NCI-H510A (cell line): ENCODE measurements at regions not wholly inside any gene's neighbourhood (a gene's known extent, or its start where the extent isn't known, plus 50 kb on each side); places are given as distances from the start of the nearest gene placed in this dataset.

Experiments used
- DNase-seq: peaks from one replicate; lab custom pipeline; 2025; lab: John Stamatoyannopoulos, UW

DNA sequence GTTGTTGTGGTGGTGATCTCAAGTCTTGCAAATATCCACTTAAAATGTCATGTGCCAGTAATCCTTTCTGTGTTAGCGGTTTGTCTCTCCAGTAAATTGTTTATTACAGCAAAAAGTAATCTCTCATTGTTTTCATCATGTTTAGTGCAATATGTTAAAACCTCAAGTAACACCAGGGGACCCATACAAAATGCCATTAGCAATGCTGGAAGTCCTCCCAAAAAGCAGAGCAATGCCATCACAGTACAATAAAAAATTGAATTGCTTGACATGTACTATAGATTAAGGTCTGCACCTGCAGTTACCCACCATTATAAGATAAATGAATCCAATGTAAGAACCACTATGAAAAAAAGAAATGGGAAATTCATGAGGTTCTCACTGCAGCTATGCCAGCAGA, 1606.5 kb downstream of the BRINP3 start:
- DNase-seq = no peak

GRCh38 chr1:188872376-188872775, 1605.3 kb downstream of the BRINP3 start:
- DNase-seq = no peak

- DNase-seq = no peak
These were observed 1600.0 kb downstream of the BRINP3 start for GRCh38 chr1:188877668-188878067.

- no peak for DNase-seq
These were observed 1589.3 kb downstream of the BRINP3 start for GRCh38 chr1:188888386-188888785.

DNA sequence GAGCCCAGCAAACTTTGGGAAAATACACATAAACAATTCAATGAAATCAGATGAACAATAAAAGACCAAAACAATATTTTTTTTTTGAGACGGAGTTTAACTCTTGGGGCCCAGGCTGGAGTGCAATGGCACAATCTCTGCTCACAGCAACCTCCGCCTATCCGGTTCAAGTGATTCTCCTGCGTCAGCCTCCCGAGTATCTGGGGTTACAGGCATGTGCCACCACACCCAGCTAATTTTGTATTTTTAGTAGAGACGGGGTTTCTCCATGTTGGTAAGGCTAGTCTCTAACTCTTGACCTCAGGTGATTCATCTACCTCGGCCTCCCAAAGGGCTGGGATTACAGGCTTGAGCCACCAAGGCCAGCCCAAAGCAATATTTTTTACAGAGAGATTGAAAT, 1588.5 kb downstream of the BRINP3 start:
- no peak for DNase-seq

DNA sequence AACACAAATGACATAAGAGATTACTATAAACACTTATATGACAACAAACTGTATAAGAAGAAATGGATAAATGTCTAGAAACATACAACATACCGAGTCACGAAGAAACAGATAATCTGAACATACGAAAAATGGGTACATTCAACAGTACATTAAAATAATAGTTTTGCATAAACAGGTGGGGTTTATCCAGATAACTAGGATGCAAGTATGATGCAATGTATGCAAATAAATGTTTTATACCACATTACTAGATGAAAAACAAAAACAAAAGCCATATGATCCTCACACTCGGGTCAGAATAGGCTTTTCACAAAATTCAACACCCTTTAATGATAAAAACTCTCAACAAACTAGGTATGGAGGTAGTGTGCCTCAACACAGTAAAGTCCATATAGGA, 1585.7 kb downstream of the BRINP3 start:
- DNase-seq = no peak

GRCh38 chr1:188895611-188896010, 1582.1 kb downstream of the BRINP3 start:
- no peak for DNase-seq

- no peak for DNase-seq
These were observed 1574.4 kb downstream of the BRINP3 start for GRCh38 chr1:188903241-188903640.

GRCh38 chr1:188904201-188904600, 1573.5 kb downstream of the BRINP3 start:
- DNase-seq = no peak

DNA sequence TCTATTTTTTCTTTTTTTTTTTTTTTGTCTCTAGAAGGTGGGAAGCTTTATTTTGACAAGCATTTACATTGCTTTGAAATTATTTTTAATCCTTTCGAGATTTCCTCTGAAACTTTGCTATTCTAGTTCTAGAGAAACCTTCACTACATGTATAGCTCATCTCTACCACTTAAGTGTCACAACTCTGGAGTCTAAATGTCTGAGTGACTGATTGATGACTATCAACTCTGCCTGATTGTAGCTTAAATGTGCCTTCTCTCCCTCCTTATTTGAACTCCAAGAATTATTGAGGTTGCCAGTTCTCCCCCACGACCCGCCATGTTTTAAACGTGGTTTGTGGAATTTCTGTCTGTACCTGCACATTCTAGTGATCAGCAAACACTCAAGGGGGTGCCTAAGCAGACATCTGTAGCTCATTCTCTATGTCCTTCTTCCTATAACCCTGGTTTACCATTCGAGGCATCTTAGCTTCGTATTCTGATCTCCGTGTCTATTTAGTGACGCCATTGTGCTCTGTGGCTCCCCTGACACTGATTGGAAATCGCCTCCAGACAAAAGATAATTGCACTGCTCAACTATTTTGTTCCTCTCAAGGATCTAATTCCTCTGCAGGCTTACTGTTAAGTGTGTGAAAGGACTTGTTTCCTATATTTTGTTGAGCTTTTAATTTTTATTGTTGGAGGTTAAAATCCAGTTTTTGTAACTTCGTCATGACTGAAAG, 1570.6 kb downstream of the BRINP3 start:
- DNase-seq = no peak

DNA sequence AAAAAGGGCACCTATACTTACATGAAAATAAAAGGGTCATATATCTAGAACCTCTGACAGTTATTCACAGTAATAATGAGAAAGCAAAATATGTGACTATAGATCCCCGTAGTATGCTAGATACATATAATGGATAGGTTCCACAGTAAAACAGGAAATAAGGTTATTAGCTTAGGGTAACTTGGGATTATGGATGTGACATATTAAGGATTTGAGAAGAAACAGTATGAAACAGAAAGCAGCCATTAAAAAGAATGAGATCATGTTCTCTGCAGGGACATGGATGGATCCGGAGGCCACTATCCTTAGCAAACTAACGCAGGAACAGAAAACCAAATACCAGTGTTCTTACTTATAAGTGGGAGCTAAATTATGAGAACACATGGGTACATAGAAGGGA, 1547.3 kb downstream of the BRINP3 start:
- no peak for DNase-seq

DNA sequence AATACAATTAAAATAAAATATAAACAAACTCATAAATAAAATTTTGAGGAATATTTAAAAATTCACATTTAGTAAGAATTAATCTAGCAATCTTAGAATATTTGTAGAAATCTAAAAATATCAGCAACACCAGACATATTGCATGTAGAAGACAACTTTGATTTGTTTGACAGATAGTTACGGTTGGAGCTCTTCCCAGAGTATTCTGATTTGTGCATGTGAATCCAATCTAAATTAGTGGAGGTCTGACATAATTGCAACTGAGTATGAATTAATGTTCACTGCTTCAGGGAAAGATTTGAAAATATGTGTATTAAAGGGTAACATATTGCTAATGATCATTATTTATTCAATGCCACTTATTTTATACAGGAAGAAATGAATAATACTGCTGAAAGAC, 1546.2 kb downstream of the BRINP3 start:
- no peak for DNase-seq

DNA sequence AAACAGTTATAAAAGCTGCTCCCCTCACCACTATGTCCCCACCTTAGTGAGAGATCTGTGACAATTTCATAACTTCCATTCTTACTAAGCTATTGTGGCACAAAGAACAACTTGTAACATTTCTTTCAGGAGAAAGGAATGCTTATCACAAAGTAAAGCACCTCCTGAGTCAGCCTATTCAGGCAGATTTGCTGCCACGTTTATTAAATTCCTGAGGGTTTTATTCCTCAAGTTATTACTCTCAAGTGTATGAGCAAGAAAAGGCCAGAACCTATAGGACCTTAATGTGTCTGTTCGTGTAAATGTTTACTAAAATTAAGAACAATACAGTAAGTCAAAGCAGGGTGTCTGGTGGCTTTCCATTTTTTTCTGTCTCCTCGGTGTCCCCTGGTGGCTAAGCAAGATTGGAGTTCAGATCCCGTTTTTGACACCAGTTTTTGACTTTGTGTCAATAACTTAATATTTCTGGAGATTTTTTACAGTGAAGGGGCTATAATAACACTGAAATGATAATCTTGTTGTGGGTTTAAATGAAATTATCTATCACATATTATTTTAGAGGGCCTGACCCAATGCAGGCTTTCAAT, 1539.6 kb downstream of the BRINP3 start:
- DNase-seq = no peak

- no peak for DNase-seq
These were observed 1535.7 kb downstream of the BRINP3 start for GRCh38 chr1:188941986-188942385.

GRCh38 chr1:188949701-188950100, 1528.0 kb downstream of the BRINP3 start:
- DNase-seq = no peak

DNA sequence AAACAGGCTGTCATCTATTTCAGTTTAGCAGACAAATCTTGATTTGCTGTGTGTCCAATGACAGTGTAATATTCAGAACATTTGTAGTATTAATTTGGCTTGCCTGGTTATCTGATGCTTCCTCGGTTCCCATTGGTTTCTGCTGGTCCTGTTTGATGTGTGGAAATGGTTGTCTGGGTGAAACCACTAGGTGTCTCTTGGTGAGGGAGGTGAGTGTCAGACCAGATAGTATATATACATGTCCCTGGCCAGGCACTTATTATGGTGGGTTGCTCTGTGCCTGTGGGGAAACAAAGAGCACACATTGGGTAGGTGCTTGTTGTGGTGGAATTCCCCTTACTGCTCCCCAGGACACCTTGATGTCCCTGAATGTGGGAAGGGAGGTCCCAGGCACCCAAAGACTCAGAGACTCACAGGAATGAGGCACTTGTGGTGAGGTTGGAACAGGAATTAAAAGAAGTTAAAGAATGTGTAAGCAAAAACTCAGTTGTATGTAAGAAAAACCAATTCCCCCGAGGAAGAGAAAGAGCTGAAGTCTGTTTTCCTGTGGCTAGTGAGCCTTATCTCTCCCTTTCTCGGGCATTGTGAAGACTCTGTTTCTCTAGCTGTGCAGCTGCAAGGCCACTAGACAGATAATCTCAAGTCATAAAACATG, 1519.1 kb downstream of the BRINP3 start:
- DNase-seq = no peak

DNA sequence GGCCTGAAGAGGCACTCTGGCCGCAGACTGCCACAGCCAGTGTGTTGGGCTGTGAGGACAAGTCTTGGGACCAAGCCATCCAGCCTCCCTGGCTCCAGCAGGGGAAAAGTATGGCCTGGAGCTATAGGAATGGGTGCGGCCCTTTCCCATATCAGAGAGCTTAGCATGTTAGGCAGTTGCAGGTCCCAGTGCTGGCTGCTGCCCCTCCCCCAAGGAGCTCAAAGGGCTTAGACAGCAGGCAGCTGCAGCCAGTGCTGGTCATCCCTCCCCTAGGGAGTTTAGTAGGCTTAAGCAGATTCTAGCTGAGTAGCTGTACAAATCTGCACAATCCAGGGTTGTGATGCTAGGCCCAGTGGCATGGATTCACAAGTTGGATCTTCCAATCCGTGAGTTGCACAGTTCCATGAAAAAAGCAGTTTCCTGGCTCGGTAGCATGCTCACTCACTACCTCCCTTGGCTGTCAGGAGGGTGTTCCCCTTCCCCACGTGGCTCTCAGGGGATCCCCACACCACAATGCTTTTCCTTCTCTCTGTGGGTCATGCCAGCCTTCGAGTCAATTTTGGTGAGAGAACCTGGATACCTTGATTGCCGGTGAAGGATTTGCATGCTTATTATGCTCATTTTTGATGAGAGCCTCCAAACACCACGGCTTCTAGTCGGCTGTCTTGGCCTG, 1490.8 kb downstream of the BRINP3 start:
- DNase-seq = no peak

DNA sequence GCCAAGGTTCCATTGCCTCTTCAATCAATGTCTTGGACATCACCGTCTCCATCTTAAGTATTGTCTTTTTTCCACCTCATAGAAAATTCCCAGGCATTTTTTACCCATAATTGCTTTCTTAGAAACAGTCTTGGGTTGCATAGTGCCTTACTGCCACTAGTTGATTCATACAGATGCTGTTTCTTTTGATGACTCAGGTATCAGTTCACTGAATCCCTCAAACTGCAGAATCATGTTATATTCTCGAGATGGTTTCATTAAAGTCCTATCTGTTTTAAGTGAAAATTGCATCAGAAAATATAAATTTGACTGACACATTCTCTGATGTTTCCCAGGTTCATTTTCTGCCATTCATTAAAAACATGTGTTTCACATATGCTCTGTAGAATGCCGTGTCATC, 1489.1 kb downstream of the BRINP3 start:
- DNase-seq = no peak

DNA sequence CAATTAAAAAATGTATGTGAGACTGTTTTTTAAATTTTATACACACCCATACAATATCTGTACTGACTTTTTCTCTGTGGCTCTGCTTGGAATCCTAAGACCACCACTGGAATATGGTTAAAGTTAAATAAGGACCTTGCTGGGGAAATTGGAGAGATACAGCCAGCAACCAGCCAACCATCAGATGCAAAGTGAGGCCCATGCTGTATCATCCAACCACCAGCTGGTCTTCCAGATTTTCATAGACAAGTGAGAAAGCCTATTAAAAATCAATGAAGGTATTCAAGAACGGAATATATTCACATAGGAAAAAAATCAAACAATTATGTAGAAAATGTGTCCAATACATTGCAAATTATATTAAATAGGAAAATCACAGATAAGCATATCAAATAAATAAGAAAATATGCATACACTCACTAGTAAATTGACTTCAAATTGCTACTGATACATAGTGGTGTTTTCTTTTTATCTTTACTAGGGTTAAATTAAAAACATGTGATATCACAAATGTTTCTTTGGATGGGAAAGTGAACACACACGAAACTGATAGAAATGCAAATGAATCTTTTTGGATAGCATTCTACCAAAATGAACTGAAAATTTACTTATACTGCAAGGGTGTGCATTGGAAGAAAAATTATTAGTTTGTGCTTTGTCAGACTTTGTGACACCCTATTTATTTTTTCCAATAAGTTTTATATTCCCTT, 1486.3 kb downstream of the BRINP3 start:
- no peak for DNase-seq

DNA sequence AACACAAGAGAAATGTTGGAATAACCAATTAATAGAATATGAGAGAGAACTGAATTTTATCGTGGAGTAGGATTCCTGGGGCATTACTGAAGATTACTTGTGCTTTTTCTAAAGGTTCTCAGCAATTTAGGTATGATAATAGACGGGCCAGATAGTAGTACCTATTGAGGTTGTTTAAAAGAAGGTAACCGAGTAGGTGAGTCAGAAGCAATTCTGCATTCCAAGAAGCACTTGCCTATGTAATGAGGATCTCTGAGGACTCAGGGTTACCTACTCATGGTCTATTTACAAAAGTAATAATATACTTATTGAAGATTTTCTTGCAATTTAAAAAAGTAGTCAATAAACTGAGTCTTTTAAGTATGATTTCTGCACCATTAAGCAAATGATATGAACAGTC, 1469.8 kb downstream of the BRINP3 start:
- DNase-seq = no peak

GRCh38 chr1:189021577-189021976, 1456.1 kb downstream of the BRINP3 start:
- DNase-seq = no peak

DNA sequence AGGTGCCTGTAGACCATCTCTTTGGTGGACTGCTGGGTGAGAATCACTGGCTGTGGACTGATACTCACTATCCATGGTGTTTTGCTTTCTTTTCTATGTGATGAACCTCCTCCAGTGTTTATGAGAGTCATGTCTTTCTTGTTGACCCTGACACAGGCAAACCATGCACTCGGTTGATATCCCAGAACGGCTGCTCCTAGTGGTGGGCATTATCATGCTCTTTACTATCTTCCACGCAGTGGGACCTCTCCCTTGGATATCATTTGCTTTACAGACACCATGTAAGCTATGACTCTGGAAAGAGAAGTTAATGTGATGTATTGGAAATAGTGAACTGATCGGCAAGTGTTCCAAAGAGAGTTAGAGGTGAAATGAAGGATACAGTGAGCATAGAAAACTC, 1455.6 kb downstream of the BRINP3 start:
- no peak for DNase-seq
